Cerebellar nuclear complex (tissue), 1 donor: ENCODE measurements at regions not wholly inside any gene's neighbourhood (a gene's known extent, or its start where the extent isn't known, plus 50 kb on each side); places are given as distances from the start of the nearest gene placed in this dataset.
"Not testable (repeated sequence)": the region's sequence is repeated elsewhere in the genome, so short reads cannot be mapped to it uniquely, and the experiment has no call there.

ENCODE experiments used
- DNase-seq, 2 experiments: peaks; one replicate each; lab custom pipeline; 2025; lab: John Stamatoyannopoulos, UW

DNA sequence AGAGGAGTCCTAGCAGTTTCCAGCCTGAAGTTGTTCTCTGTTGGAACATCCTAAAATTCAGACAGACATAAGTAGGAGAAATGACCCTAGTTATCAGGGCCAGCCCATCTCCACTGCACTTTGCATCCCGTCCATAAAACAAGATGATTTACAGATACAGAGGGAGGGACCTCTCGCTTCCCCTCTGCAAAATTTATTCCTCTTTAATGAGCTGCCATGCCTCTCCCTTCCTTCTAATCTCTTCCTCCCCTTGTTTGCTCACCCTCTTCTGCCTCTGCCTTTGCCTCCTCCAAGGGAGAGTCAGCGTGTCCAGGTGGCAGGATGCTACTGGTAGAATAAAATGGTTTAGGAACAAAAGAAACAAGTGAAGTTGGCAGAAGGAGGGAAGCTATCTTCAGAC, 351.3 kb downstream of the SOX9 start:
- no peak for DNase-seq

DNA sequence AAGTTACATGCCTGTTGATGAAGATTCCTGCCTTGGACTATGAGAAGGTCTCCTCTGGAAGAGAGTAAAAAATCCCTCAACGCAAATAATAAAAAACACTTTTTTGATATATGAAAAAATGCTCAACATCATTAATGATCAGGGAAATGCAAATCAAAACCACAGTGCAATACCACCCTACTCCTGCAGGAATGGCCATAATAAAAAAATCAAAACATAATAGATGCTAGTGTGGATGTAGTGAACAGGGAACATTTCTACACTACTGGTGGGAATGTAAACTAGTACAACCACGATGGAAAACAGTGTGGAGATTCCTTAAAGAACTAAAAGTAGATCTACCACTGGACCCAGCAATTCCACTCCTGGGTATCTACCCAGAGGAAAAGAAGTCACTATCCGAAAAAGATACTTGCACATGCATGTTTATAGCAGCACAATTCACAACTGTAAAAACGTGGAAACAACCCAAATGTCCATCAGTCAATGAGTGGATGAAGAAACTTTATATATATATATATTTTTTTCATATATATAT, 352.1 kb downstream of the SOX9 start:
- DNase-seq, result not testable (repeated sequence)

DNA sequence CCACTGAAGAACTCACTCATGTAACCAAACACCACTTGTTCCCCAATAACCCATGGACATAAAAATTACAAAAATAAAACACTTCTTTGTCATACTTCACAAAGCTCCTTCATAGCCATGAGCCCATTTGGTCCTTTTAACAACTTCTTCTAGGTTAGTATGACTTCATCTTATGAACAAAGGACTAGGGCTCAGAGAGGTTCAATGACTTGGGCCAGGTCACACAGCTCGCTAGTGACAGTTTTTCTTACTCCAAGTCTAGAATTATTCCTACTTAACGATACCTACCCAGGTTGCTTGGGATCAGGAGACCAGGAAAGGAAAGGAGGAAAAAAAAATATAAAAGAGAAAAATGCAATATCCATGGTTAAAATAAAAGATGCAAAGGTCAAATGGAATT, 353.4 kb downstream of the SOX9 start:
- no peak for DNase-seq

DNA sequence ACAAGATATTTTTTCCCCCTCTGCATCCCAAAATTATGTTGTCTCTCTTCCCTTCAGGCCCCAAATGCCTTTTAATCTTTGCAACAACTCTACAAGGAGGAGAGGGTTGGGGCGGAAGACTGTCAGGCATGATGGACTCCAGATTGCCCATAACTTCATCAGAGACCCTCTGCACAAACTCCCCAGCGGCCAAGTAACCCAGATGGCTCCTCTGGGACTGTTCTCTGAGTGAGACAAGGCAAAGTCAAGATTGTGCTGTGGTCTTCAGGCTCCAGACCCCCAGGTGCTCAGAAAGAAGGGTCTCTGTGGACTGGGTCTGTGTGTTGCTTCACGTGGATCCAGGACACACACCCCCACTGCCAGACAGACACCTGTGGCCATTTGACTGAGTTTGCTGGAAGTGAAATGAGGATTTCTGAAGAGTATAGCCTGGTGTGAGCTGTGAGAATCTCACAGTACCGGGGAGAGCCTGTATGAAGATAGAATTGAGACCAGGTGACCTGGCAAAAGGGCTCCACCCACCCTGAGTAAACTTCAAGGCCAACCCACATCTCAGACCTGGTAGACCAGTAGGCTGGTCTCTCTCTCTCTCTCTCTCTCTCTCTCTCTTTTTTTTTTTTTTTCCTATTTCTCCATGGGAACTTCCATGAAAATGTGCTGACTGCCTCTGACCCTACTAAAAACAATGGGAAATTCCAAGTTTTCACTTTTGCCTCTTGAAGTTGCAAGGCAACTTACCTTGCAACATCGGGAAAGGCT, 354.1 kb downstream of the SOX9 start:
- no peak for DNase-seq

DNA sequence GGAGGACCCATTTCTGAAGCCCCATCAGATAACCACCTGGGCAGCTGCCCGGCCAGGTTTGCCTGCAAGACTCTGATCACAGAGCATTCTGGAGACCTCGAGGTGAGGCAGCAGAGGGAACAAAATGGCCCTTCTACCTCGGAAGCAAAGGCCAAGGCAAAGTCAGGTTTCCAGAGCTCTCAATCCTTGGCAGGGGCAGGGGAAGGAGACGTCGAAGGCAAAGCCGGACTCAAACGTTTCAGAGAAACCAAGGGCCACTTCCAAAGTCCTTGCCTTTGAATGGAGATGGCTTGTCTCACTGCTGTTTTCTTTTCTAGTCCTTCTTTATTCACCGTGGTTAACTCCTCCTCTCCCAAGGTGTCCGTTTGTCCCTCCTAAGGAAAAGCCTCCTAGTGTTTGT, 355.3 kb downstream of the SOX9 start:
- no peak for DNase-seq

DNA sequence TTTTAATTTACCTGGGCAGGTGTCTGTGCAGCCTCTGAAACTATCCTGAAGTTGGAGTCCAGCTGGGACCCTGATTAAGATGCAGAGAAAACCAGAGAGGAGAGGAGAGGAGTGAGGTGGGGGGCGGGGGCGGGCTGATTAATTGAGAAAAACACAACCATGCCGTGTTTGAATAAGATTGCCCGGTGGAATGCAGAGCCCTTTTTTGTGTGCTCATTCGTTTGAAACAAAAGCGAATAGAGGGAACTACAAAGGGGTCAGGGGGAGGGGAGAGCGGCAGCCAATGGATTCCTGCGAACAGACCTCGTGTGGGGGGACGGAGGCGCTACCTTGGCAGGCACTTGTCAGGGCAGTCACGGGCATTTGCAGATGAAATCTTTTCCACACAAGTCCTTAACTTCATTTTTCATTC, 355.8 kb downstream of the SOX9 start:
- no peak for DNase-seq

DNA sequence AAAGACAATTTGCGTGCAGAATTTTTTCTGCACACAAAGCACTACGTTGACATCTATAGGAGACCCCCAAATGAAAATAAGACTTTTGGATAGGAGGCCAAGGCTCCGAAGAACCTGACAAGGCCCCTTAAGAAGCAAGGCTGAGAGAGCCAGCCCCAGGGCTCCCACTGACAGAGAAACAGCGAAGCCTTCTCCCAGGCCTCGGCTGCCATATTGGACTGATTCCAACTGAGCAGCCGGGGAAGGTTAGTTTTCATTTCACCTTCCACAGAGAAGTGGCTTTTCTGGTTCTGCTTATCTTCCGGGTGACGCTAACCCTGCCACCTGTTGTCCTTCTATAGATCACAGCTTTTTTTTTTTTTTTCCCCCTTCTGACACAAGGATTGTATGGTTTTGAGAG, 356.7 kb downstream of the SOX9 start:
- DNase-seq, result no peak

DNA sequence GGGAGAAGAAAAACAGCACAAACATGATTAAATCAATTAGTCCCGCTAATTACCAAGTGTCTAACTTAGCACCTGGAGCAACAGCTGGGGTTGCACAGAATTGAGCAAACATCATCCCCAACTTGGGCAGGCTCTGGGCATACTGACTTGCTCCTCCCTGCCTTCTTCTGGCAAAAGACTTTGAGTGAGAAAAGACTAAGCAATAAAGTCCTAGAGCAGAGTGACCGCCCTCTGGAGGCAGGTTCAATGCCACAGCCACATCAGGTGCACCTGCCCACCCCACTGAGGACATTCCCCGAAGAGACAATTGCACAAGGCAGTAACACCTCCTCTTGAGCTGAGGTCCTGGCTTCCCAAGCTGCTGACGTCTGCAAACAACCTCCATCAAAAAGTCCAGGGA, 358.3 kb downstream of the SOX9 start:
- DNase-seq, result no peak

DNA sequence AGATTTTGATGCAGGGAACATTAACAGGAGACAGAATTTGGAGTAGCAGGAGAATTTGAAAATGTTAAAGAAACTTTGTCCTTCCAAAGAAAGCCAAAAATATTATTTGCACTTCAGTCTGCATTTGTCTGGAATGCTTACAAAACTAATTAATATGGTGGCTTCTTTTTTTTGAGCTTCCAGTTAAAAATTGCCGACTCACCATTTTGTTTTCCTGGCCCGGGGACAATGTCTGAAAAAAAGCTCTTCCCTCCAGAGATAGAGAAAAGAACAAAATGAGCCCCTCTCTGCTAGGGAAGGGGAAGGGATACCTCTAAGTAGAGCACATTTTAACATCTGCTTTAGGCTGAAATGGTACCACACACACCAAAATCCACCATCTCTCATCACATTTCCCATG, 360.8 kb downstream of the SOX9 start:
- no peak for DNase-seq

DNA sequence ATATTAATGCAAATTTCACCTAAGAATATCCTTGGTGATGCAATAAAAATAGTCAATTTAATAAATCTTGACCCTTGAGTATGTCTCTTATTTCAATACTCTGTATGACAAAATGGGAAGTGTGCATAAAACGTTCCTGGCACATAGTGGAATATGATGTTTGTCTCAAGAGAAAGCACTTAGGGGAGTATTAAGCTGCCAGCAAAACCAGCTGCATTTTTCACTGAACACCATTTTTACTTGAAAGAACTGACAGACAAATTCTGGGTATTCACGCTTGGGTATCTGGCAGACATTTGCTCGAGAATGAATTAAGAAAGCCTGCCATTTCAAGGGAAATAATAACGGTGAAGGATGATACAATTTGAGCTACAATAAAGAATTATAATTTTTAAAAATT, 364.8 kb downstream of the SOX9 start:
- DNase-seq, result no peak

DNA sequence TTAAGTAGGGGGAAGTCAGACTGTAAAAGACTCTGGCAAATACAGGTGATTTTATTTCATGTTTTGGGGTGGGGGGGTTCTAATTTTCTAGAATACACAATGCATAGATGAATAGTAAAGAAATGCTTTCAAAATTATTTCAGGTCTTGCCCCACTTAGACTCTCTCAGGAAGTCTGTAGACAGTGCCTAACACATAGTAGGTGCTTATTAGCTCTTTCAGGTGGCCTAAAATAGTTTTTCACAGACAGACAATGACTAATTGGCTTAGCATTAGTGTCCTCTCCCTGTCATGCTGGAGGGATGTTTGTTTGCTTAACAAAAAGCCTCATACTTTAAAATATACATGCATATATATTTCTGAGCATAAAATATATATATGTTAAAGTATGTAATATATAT, 366.0 kb downstream of the SOX9 start:
- DNase-seq, result no peak

DNA sequence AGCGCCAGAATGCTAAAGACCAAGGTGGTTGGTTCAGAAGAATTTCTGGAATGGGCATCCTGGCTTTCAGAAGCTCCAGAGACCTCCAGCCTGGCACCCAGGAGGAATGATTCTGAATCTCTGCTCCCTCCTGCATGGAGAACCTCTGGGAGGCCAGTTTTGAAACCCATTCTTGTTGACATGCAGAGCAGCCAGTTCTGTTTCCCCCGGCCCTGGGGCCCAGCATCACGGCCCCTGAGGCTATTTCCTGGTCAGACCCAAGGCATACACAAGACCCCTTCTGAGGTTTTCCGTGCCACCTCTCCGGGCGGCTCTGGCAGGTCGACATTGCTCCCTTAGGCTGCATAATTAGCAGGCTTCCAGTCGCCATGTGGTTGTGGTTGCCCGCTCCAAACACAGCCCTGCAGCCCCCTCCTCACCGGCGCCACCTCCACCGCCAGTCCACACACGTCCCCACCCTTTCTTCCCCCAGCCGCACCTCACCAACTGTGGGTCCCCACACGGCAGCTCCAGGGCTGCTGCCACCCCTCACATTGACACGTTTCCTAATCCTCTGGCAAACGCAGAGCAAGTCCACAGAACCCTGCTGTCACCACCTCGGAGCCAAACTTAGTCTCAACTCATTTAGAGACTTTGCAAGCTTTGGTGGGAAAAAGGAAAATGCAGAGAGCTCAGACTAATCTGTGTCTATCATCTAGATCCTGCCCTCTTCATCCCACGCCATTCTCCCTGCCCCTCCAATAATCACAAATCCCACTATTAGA, 367.1 kb downstream of the SOX9 start:
- no peak for DNase-seq

DNA sequence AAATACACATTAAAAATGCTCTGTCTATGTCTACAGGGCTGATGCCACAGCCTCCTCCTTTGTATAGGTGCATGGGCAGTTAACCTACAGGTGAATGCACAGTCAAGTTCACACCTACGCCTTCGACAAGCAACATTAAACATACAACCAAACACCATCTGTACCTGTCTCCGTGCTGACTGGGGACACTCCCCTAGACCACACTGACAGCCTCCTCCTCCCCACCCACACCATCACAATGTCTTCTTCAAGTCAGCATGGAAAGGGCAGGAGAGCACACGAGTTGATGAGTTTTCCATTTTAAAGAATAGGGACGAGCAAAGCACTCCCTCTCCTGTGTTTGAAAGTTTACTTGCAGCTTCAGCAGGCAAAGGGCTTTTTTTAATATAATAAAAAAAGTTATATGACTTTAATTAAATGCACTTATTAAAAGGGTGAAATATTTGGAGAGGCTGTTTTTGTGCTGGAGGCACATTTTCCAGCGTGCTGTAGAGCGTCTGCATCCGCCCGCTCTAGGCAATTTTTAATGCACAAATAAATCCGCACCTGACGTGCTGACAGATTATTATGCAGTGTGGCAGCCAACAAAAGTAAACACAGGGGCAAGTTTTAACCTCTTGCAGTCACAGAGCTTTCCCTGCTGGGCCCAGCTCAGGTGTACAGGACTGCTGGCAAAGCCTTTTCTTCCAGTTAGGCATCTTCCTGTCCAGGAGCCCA, 367.9 kb downstream of the SOX9 start:
- DNase-seq, result no peak

DNA sequence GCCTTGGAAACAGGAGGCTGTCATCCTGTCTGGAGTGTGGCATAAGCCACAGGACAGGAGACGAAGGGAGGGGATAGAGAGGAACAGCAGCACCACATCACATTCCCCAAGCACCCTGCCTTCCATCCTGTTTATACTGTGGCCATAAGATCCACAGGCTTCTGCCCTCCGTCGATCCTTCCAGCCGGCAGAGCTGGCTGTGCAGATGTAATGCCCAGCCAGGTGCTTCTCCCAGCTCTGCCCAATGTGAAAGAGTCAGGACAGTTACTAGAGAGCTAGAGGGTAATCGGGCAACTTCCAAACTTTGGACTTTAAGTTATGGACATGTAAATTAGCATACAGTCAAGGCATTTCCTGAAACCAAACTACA, 368.4 kb downstream of the SOX9 start:
- DNase-seq, result no peak

DNA sequence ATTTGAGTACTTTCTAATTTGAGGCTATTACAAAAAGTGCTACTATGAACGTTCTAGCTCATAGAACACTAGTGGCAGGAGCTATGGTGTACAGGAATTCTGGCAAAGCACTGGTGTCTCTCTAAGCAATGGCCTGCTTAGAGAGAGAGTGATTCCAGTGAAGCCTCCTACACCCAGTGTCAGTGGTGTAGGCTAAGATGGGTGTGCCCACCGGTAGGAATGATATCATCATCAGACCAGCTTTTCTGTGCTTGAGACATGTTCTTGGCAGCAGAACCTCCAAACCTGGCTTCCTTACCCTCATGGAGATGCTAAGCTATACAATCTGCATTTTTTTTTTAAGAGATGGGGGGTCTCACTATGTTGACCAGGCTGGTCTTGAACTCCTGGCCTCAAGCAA, 370.3 kb downstream of the SOX9 start:
- no peak for DNase-seq

DNA sequence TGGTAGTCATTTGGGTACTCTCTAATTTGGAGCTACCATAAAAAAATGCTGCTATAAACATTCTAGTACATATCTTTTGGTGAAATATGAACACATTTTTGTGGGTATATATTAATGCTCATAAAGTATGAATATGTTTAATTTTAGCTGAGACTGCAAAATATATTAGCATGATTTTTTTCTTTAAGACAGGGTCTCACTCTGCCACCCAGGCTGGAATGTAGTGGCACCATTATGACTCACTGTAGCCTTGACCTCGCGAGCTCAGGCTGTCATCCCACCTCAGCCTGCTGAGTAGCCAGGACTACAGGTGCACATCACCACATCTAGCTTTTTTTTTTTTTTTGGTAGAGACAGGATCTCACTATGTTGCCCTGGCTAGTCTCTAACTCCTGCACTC, 371.7 kb downstream of the SOX9 start:
- DNase-seq, result no peak

DNA sequence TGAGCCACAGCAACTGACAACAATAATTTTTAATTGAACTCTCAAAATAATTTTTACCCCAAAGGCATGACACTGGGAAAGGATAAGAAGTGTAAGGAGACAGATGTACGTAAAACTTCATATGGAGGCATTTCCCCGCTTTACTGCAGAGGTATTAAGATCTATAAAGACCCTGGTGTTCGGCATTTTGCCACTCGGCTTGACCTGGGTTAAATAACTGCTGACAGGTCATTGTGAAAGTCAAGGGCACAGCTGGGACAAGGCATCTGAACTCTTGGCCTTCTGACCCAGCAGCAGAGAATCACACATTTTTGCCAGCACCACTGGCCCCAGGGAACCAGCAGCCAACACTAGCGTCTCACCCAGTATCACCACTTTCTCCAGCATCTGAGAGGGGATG, 372.1 kb downstream of the SOX9 start:
- no peak for DNase-seq

DNA sequence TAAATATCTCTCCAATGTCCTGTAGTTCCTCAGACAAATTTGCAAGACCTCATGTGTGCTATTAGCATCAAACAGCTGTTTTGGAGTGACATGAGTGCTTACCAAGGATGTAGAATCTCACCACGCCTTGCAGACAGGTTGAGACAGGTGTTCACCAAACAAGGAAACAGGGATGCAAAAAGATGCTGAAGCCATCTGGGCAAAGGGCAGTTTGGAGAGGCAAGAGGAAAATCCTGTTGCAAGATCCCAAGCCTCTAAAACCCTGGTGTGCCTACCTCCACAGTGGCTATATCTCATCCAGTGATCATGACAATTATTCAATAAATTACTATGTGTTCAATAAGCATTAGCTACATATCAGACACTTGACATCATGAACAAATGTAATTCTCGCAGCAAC, 373.7 kb downstream of the SOX9 start:
- no peak for DNase-seq

DNA sequence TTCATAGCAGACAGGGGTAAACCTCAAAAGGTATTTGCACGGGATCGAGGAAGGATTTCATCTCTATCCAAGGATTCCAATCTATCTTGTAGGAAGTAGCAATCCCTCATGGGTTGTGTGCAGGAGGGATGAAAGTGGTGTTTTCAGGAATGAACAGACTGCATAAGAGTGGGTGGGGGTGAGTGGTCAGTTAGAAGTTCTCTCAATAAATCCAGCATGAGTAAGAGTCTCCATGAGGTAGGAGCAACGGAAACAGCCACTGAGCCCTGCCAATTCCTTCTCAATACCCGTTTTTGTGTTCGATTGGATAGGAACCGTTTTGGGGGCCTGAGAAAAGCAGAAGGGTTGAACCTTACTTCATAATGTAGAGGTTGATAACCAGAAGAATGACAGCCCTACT, 375.6 kb downstream of the SOX9 start:
- no peak for DNase-seq

DNA sequence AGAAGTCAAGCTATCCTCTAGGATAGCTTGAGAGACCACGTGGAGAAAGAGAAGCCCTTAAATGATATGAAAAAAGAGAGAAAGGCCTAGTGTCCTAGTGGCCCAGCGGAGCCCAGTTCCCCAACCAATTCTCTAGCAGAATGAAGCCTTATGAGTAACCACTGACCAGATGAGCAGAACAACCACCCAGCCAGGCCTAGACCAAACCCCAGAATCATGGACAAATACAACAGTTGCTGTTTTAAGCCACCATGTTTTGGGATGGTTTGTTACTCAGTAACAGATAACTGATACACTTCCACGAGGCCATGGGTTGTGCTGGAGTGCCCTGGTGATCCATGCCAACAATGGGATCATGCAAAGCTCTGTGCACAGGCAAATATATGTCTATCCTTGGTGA, 377.1 kb downstream of the SOX9 start:
- no peak for DNase-seq

DNA sequence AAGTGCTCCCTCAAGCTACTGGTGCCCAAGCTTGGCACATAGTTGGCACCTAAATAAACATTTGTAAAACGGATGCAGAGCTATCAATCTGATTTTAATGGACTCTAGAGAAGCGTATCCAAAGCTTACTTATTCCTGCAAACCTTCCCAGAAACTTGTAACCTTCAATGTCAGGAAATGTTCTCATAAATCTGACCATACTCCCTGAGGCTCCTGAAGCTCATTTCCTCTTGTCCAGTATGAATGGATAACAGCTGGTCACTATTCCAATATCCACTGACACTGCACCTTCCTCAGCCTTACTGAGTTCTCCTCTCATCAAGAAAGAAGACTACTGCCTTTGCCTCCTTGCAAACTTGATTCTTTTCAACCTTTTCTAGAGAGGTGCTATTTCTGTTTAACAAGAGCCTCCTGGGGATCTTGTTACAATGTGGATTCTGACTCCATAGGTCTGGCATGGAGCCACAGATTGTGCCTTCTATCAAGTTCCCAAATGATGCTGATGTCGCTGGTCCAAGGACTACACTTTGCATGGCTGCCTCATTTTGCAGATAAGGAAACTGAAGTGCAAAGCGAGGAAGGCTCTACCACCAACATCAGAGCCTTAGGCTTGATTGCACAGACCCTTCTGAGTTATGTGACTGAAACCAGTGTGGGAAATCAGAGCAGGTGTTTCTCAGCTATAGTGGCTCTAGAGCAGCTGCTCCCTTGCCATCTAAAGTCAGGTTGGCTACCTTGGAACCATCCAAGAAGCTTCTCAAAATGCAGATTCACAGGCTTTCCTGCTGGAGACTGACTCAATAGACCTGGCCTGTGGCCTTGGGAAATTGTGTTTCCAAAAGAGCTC, 377.8 kb downstream of the SOX9 start:
- no peak for DNase-seq
